ENCODE measurements at regions not wholly inside any gene's neighbourhood (a gene's known extent, or its start where the extent isn't known, plus 50 kb on each side); places are given as distances from the start of the nearest gene placed in this dataset.

GRCh38 chr12:124517260-124518050 lies 50.0 kb downstream of the NCOR2 start:
- peak; percentile 55 for DNase-seq (ENCODE audit: low spot score)

GRCh38 chr12:124516850-124517249 lies 50.6 kb downstream of the NCOR2 start:
- DNase-seq (ENCODE audit: low spot score) = no peak

- no peak for DNase-seq (ENCODE audit: low spot score)
Measured at GRCh38 chr12:124515981-124516380, 51.4 kb downstream of the NCOR2 start.

GRCh38 chr12:124514996-124515932 lies 52.1 kb downstream of the NCOR2 start:
- DNase-seq (ENCODE audit: low spot score) = no peak

GRCh38 chr12:124514145-124514995 lies 53.0 kb downstream of the NCOR2 start:
- DNase-seq (ENCODE audit: low spot score) = no peak

GRCh38 chr12:124513297-124513867 lies 54.0 kb downstream of the NCOR2 start:
- peak; percentile 51 for DNase-seq (ENCODE audit: low spot score)

GRCh38 chr12:124512667-124513296 lies 54.6 kb downstream of the NCOR2 start:
- peak; percentile 94 for DNase-seq (ENCODE audit: low spot score)

GRCh38 chr12:124511259-124511985 lies 56.0 kb downstream of the NCOR2 start:
- DNase-seq (ENCODE audit: low spot score) = no peak

GRCh38 chr12:124510301-124510970 lies 57.0 kb downstream of the NCOR2 start:
- DNase-seq (ENCODE audit: low spot score) = peak; percentile 49

GRCh38 chr12:124509676-124510300 lies 57.6 kb downstream of the NCOR2 start:
- DNase-seq (ENCODE audit: low spot score) = peak; percentile 76

- no peak for DNase-seq (ENCODE audit: low spot score)
Measured at GRCh38 chr12:124509300-124509675, 58.1 kb downstream of the NCOR2 start.

GRCh38 chr12:124508381-124509079 lies 58.9 kb downstream of the NCOR2 start:
- DNase-seq (ENCODE audit: low spot score) = no peak

- no peak for DNase-seq (ENCODE audit: low spot score)
Measured at GRCh38 chr12:124507188-124508109, 60.0 kb downstream of the NCOR2 start.

- no peak for DNase-seq (ENCODE audit: low spot score)
Measured at GRCh38 chr12:124506832-124507153, 60.6 kb downstream of the NCOR2 start.

GRCh38 chr12:124506145-124506831 lies 61.1 kb downstream of the NCOR2 start:
- peak; percentile 38 for DNase-seq (ENCODE audit: low spot score)

- no peak for DNase-seq (ENCODE audit: low spot score)
Measured at GRCh38 chr12:124505001-124505818, 62.2 kb downstream of the NCOR2 start.

Measured in kidney tubule cell (primary cell).